ENCODE measurements at regions not wholly inside any gene's neighbourhood (a gene's known extent, or its start where the extent isn't known, plus 50 kb on each side); places are given as distances from the start of the nearest gene placed in this dataset.

DNA sequence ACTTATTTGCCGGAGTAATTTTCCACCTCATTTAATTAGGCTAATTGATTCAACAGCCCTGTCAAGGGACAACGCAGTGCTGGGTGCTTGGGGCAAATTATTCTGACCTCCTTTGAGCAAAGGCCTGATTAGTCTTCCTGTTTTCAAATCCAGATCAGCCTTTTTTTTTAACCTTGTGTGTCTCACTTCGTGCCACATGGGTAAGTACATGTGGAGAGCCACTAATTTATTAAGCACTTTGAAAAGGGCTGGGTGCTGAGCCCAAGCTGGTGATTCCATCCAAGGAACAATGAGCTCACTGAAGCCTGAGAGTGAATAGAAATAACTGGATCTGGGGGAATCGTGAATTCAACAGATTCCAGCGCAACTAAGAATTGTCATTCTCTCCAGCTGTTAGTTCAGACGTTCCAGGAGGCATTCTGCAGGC is 229.3 kb downstream of the CLIC5 start:
- no peaks in the 10 kb centered on the region for H3K9me3 ChIP-seq
- H3K4me1 ChIP-seq = no peaks in the 10 kb centered on the region
- H3K36me3 ChIP-seq = no peaks in the 10 kb centered on the region
- TF ChIP-seq, protein P1, sequence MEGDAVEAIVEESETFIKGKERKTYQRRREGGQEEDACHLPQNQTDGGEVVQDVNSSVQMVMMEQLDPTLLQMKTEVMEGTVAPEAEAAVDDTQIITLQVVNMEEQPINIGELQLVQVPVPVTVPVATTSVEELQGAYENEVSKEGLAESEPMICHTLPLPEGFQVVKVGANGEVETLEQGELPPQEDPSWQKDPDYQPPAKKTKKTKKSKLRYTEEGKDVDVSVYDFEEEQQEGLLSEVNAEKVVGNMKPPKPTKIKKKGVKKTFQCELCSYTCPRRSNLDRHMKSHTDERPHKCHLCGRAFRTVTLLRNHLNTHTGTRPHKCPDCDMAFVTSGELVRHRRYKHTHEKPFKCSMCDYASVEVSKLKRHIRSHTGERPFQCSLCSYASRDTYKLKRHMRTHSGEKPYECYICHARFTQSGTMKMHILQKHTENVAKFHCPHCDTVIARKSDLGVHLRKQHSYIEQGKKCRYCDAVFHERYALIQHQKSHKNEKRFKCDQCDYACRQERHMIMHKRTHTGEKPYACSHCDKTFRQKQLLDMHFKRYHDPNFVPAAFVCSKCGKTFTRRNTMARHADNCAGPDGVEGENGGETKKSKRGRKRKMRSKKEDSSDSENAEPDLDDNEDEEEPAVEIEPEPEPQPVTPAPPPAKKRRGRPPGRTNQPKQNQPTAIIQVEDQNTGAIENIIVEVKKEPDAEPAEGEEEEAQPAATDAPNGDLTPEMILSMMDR (IDR thresholded peaks at IDR 0.05; ENCODE audit: low read depth, low read length) = no peak
- no peak for DNase-seq
- no peak overlapping the region for H3K4me3 ChIP-seq (ENCODE audit: low read depth, low read length)
- H3K27me3 ChIP-seq = no peaks in the 10 kb centered on the region

DNA sequence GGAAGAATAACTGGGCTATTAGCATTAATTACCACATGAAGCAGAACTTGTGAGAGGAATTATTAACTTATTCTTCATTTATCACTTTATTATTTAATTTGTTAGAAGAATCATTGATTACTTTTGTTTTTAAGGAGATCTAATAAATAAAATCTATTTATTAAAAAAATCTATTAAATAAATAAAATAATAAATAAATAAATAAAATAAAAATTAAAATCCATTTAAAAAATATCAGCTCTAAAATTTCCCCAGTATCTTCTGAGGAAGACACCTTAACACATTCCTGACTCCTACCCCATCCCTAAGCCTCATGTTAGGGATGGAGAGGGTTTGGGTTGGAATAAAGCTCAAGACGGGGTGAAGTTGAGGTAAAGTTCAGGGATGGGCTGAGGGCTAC is 231.4 kb downstream of the CLIC5 start:
- Histone ChIP-seq H3K36me3 (no peaks in the 10 kb centered on the region), H3K4me3 (ENCODE audit: low read depth, low read length) (no peak overlapping the region), H3K4me1 (no peaks in the 10 kb centered on the region), H3K9me3 (no peaks in the 10 kb centered on the region), H3K27me3 (no peaks in the 10 kb centered on the region)
- no peak for DNase-seq
- TF ChIP-seq, protein P1 (IDR thresholded peaks at IDR 0.05; ENCODE audit: low read depth, low read length) = no peak

DNA sequence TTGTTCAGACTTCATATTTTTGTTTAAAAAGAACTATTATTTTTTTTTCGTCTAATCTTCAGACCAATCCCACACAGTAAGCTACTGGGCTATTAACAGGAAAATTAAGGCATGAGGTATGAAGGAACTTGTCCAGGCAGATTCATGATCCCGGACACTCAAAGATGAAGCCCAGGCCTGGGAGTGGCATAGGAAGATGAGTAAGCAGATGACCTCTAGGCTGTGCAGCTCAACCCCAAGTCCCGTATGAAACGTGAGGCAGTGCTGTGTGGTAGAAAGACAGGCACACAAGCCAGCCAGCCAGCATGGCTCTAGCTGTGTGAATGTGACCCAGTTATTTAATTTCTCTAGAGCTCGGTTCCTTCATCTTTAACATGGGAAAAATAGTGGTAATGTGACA is 231.9 kb downstream of the CLIC5 start:
- no peak for DNase-seq
- Histone ChIP-seq H3K36me3 (no peaks in the 10 kb centered on the region), H3K27me3 (no peaks in the 10 kb centered on the region), H3K4me1 (no peaks in the 10 kb centered on the region), H3K9me3 (no peaks in the 10 kb centered on the region), H3K4me3 (ENCODE audit: low read depth, low read length) (no peak overlapping the region)
- TF ChIP-seq, protein P1 (IDR thresholded peaks at IDR 0.05; ENCODE audit: low read depth, low read length) = no peak

DNA sequence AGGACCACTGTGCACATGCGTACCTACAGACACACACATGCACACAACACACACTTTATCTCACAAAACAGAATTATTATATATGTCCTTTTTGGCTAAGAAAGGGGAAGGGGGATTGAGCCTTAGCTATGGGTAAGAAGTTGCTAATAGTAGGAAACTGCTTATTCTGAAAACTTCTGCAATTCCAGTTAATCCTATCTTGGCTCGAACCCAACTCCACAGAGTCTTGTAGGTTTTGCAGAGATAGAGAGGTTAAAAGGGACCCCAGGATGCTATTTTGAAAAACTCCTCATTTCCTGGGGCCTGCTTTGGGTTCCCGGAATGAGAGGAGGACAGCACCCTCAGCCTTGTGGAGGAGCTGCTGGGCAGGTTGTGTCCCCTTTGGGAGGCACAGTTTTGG is 233.8 kb downstream of the CLIC5 start:
- TF ChIP-seq, protein P1 (IDR thresholded peaks at IDR 0.05; ENCODE audit: low read depth, low read length) = no peak
- no peaks in the 10 kb centered on the region for H3K4me1 ChIP-seq

DNA sequence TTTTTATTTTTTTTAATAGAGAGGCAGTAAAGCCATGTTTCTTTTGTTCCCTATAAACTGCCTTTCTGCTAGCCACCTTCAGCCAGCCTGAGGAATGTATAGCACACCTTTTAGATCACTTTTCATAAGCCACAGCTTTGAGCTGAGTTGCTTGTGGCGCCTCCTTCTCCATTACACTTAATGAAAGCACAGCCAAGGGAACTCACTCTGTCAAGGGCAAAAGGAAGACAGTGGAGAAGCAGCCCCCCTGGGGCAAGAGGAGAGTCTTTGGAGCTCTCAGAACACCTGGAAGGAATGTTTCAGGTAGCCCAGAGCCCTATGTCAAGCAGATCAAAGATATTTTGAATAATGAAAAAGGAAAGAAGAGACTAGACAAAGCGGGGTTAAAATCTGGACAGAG is 235.1 kb downstream of the CLIC5 start:
- Histone ChIP-seq H3K36me3 (no peaks in the 10 kb centered on the region), H3K4me3 (ENCODE audit: low read depth, low read length) (no peak overlapping the region), H3K4me1 (no peaks in the 10 kb centered on the region), H3K9me3 (no peaks in the 10 kb centered on the region), H3K27me3 (no peaks in the 10 kb centered on the region)
- TF ChIP-seq, protein P1 (IDR thresholded peaks at IDR 0.05; ENCODE audit: low read depth, low read length) = no peak
- DNase-seq = no peak

More for the DNA sequence above, 233.8 kb downstream of the CLIC5 start:
- Histone ChIP-seq H3K27me3 (no peaks in the 10 kb centered on the region), H3K9me3 (no peaks in the 10 kb centered on the region), H3K36me3 (no peaks in the 10 kb centered on the region), H3K4me3 (ENCODE audit: low read depth, low read length) (no peak overlapping the region)
- DNase-seq = no peak

DNA sequence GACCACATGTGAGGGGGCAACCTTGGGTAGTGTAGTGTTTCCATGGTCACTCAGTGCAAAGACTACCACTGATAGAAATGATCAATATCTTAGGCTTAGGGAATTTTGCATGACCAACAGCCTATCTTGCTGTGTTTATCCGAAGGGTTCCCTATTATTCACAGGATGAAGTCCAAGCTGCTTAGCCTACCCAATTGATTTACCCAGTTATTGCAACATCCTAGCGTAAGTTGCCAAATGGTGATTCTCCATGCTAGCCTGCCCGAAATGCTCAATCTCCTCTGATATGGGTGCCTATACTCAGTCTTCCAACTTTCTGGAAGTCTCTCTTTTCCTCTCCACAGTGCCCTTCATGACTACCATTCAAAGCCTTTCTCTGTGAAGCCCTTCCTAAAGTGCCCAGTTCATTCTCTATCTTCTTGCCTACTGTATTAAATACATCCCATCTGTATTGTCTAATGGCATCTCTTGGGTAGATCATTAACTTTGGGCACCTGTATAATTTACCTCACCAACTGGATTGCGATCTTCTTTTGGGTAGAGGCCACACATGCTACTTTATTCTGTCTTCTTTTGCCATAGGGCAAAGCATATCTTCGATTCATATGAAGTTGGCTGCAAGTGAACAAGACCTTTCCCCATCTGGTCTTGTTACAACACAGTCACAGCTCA is 240.5 kb downstream of the CLIC5 start:
- no peaks in the 10 kb centered on the region for H3K4me1 ChIP-seq
- H3K9me3 ChIP-seq = no peaks in the 10 kb centered on the region
- no peaks in the 10 kb centered on the region for H3K36me3 ChIP-seq
- TF ChIP-seq, protein P1 (IDR thresholded peaks at IDR 0.05; ENCODE audit: low read depth, low read length) = no peak
- no peak for DNase-seq
- no peaks in the 10 kb centered on the region for H3K27me3 ChIP-seq
- H3K4me3 ChIP-seq (ENCODE audit: low read depth, low read length) = no peak overlapping the region

All from BE2C (cell line).